NCI-H524 (cell line): ENCODE measurements at regions not wholly inside any gene's neighbourhood (a gene's known extent, or its start where the extent isn't known, plus 50 kb on each side); places are given as distances from the start of the nearest gene placed in this dataset.
A peak's percentile ranks its signal among the peaks of the same experiment; 100 is the strongest.
"Not testable (repeated sequence)": the region's sequence is repeated elsewhere in the genome, so short reads cannot be mapped to it uniquely, and the experiment has no call there.

Experiments
- DNase-seq, 2 experiments: peaks; one replicate each; lab custom pipeline; 2025; lab: John Stamatoyannopoulos, UW

GRCh38 chr11:112650527-112650926 lies 310.7 kb upstream of the NCAM1 start:
- DNase-seq = peak in 1 of 2 experiments; percentile 19

GRCh38 chr11:112651386-112651785 lies 309.8 kb upstream of the NCAM1 start:
- DNase-seq = peak in 1 of 2 experiments; percentile 7

- DNase-seq = no peak
Observed at GRCh38 chr11:112652786-112653390, 308.3 kb upstream of the NCAM1 start.

- DNase-seq = peak in 1 of 2 experiments; percentile 24
Observed at GRCh38 chr11:112655371-112655770, 305.8 kb upstream of the NCAM1 start.

GRCh38 chr11:112656772-112657428 lies 304.3 kb upstream of the NCAM1 start:
- DNase-seq = no peak

- DNase-seq = no peak
Observed at GRCh38 chr11:112658431-112658878, 302.8 kb upstream of the NCAM1 start.

- no peak for DNase-seq
Observed at GRCh38 chr11:112661146-112661545, 300.1 kb upstream of the NCAM1 start.

GRCh38 chr11:112661571-112661970 lies 299.6 kb upstream of the NCAM1 start:
- no peak for DNase-seq

- DNase-seq = no peak
Observed at GRCh38 chr11:112662554-112662953, 298.7 kb upstream of the NCAM1 start.

GRCh38 chr11:112663947-112664634 lies 297.1 kb upstream of the NCAM1 start:
- no peak for DNase-seq

- DNase-seq = no peak
Observed at GRCh38 chr11:112665291-112665690, 295.9 kb upstream of the NCAM1 start.

GRCh38 chr11:112666253-112666652 lies 295.0 kb upstream of the NCAM1 start:
- DNase-seq = no peak

- DNase-seq = no peak
Observed at GRCh38 chr11:112670806-112671570, 290.2 kb upstream of the NCAM1 start.

GRCh38 chr11:112673401-112673800 lies 287.8 kb upstream of the NCAM1 start:
- DNase-seq = not testable (repeated sequence)

- DNase-seq = no peak
Observed at GRCh38 chr11:112685111-112685510, 276.1 kb upstream of the NCAM1 start.

GRCh38 chr11:112689851-112690250 lies 271.4 kb upstream of the NCAM1 start:
- no peak for DNase-seq

- no peak for DNase-seq
Observed at GRCh38 chr11:112693781-112694180, 267.4 kb upstream of the NCAM1 start.

GRCh38 chr11:112694245-112694644 lies 267.0 kb upstream of the NCAM1 start:
- DNase-seq = no peak

- DNase-seq = peak in 1 of 2 experiments; percentile 30
Observed at GRCh38 chr11:112694813-112695212, 266.4 kb upstream of the NCAM1 start.

- no peak for DNase-seq
Observed at GRCh38 chr11:112697391-112698178, 263.6 kb upstream of the NCAM1 start.

GRCh38 chr11:112705148-112705547 lies 256.1 kb upstream of the NCAM1 start:
- no peak for DNase-seq

GRCh38 chr11:112706863-112707262 lies 254.4 kb upstream of the NCAM1 start:
- DNase-seq = no peak
